ENCODE measurements at regions not wholly inside any gene's neighbourhood (a gene's known extent, or its start where the extent isn't known, plus 50 kb on each side); places are given as distances from the start of the nearest gene placed in this dataset.

DNA sequence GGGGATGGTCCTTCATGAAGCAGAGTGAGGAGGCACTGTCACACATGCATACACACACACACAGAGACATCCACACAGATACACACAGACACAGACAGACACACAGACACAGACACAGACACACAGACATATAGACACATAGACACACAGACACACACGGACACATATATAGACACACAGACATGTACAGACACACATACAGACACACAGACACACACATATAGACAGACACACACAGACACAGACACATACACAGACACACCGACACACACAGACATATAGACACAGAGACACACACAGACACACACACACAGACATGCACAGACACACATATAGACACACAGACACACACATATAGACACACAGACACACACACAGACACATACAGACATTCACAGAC is 173.9 kb downstream of the URI1 start:
- H3K27me3 Mint-ChIP-seq = peaks cover 5% of the 10 kb centered on the region
- H3K27ac Mint-ChIP-seq = no peak overlapping the region
- TF ChIP-seq, protein P1, sequence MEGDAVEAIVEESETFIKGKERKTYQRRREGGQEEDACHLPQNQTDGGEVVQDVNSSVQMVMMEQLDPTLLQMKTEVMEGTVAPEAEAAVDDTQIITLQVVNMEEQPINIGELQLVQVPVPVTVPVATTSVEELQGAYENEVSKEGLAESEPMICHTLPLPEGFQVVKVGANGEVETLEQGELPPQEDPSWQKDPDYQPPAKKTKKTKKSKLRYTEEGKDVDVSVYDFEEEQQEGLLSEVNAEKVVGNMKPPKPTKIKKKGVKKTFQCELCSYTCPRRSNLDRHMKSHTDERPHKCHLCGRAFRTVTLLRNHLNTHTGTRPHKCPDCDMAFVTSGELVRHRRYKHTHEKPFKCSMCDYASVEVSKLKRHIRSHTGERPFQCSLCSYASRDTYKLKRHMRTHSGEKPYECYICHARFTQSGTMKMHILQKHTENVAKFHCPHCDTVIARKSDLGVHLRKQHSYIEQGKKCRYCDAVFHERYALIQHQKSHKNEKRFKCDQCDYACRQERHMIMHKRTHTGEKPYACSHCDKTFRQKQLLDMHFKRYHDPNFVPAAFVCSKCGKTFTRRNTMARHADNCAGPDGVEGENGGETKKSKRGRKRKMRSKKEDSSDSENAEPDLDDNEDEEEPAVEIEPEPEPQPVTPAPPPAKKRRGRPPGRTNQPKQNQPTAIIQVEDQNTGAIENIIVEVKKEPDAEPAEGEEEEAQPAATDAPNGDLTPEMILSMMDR (IDR thresholded peaks at IDR 0.05) = no peak
- POLR2A ChIA-PET = no interaction called here
- no peaks in the 10 kb centered on the region for H3K9me3 Mint-ChIP-seq
- intact Hi-C loops (cut with DNase I, micrococcal nuclease) = no loop called here
- peaks cover 0 to 13% of the 10 kb centered on the region in 2 experiments for H3K9me3 ChIP-seq (ENCODE audit: control insufficient read depth in 1 of 2, insufficient read depth in 1 of 2, low read length in 2 of 2)
- ATAC-seq (ENCODE audit: poor library complexity) (no peak), DNase-seq (no peak)
- H3K27ac ChIP-seq (ENCODE audit: low read depth in 1 of 2, low read length in 2 of 2) = no peak overlapping the region
- H3K36me3 ChIP-seq (ENCODE audit: insufficient read depth, low read length) = no peaks in the 10 kb centered on the region
- no peaks in the 10 kb centered on the region for H3K4me1 Mint-ChIP-seq (ENCODE audit: low read depth)
- H3K4me3 Mint-ChIP-seq = no peak overlapping the region
- no peaks in the 10 kb centered on the region for H3K27me3 ChIP-seq (ENCODE audit: control insufficient read depth in 1 of 2, insufficient read depth in 2 of 2, low read length in 2 of 2)
- CTCF ChIA-PET = no interaction called here
- no peaks in the 10 kb centered on the region for H3K4me1 ChIP-seq (ENCODE audit: insufficient read depth, low read length)
- H3K4me3 ChIP-seq (ENCODE audit: low read length) = no peak overlapping the region
- no peaks in the 10 kb centered on the region for H3K36me3 Mint-ChIP-seq (ENCODE audit: low read depth)

DNA sequence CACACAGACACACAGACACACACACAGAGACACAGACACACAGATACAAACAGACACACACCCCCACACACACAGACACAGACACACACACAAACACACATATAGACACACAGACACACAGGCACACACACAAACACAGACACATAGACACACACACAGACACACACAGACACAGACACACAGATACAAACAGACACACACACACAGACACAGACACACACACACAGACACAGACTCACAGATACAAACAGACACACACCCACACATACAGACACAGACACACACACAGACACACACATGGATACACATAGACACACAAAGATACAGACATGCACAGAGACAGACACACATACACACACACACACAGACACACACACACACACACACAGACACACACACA is 174.5 kb downstream of the URI1 start:
- no peak overlapping the region for H3K27ac ChIP-seq (ENCODE audit: low read depth in 1 of 2, low read length in 2 of 2)
- no peak overlapping the region for H3K4me3 ChIP-seq (ENCODE audit: low read length)
- no peaks in the 10 kb centered on the region for H3K27me3 ChIP-seq (ENCODE audit: control insufficient read depth in 1 of 2, insufficient read depth in 2 of 2, low read length in 2 of 2)
- CTCF ChIA-PET = no interaction called here
- no peaks in the 10 kb centered on the region for H3K9me3 Mint-ChIP-seq
- H3K4me1 Mint-ChIP-seq (ENCODE audit: low read depth) = no peaks in the 10 kb centered on the region
- ATAC-seq (ENCODE audit: poor library complexity) = no peak
- no peak for DNase-seq
- no peaks in the 10 kb centered on the region for H3K4me1 ChIP-seq (ENCODE audit: insufficient read depth, low read length)
- no peak overlapping the region for H3K27ac Mint-ChIP-seq
- H3K36me3 ChIP-seq (ENCODE audit: insufficient read depth, low read length) = no peaks in the 10 kb centered on the region
- no peaks in the 10 kb centered on the region for H3K36me3 Mint-ChIP-seq (ENCODE audit: low read depth)
- POLR2A ChIA-PET = no interaction called here
- no peak overlapping the region for H3K4me3 Mint-ChIP-seq
- TF ChIP-seq, protein P1 (IDR thresholded peaks at IDR 0.05) = no peak
- peaks cover 5% of the 10 kb centered on the region for H3K27me3 Mint-ChIP-seq
- intact Hi-C loops (cut with DNase I, micrococcal nuclease) = no loop called here
- H3K9me3 ChIP-seq (ENCODE audit: control insufficient read depth in 1 of 2, insufficient read depth in 1 of 2, low read length in 2 of 2) = peaks cover 0 to 9% of the 10 kb centered on the region in 2 experiments

DNA sequence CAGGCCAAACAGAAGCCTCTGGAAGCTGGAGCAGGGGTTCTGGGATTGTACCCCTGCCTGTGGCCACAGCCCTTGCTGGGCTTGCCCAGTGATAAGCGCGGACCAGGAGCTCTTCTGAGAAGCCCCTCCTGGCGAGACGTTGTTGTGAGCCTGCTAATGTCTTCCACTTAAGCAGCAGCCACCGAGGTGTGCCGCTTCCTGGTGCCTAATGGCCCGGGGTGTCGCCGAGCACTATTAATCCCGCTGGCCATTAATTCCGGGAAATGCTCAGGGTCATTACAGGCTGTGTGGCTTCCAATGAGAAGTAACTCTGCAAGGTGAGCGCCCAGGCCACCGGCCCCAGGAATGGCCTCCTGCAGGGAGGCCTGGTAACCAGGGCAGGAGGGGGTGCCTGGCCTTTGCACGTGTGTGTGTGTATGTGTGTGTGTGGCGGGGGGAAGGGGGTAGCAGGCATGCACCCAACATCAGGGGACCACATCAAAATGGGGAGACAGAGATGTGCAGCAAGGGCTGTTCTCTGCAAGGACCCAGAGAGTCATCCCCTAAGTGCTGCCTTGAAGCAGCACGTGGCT is 175.0 kb downstream of the URI1 start:
- Histone ChIP-seq H3K9me3 (ENCODE audit: control insufficient read depth in 1 of 2, insufficient read depth in 1 of 2, low read length in 2 of 2) (peaks cover 0 to 6% of the 10 kb centered on the region in 2 experiments), H3K27ac (ENCODE audit: low read depth in 1 of 2, low read length in 2 of 2) (no peak overlapping the region), H3K4me3 (ENCODE audit: low read length) (no peak overlapping the region), H3K4me1 (ENCODE audit: insufficient read depth, low read length) (no peaks in the 10 kb centered on the region), H3K27me3 (ENCODE audit: control insufficient read depth in 1 of 2, insufficient read depth in 2 of 2, low read length in 2 of 2) (no peaks in the 10 kb centered on the region), H3K36me3 (ENCODE audit: insufficient read depth, low read length) (no peaks in the 10 kb centered on the region)
- Mint-ChIP-seq H3K27ac (no peak overlapping the region), H3K4me1 (ENCODE audit: low read depth) (no peaks in the 10 kb centered on the region), H3K9me3 (no peaks in the 10 kb centered on the region), H3K27me3 (peaks cover 5% of the 10 kb centered on the region), H3K36me3 (ENCODE audit: low read depth) (no peaks in the 10 kb centered on the region), H3K4me3 (no peak overlapping the region)
- intact Hi-C loops (cut with DNase I, micrococcal nuclease) = no loop called here
- CTCF ChIA-PET = no interaction called here
- TF ChIP-seq, protein P1 (IDR thresholded peaks at IDR 0.05) = no peak
- POLR2A ChIA-PET = no interaction called here
- no peak for DNase-seq
- no peak for ATAC-seq (ENCODE audit: poor library complexity)

Measured in CD4-positive, alpha-beta T cell (primary cell).